Neural progenitor cell (in vitro differentiated cells): ENCODE measurements at regions not wholly inside any gene's neighbourhood (a gene's known extent, or its start where the extent isn't known, plus 50 kb on each side); places are given as distances from the start of the nearest gene placed in this dataset.

ENCODE experiments used
- DNase-seq: peaks from one replicate; pipeline ENCODE4 v3.0.0-alpha.2; 2016; ENCODE audit warnings: low spot score
- H2AFZ ChIP-seq: fragments of 200-600 bp; sonication (generic); replicated peaks from 2 replicates; pipeline ENCODE4 v1.6.1; 2016; ENCODE audit warnings: antibody characterized with exemption
- H3F3A ChIP-seq: fragments of 200-600 bp; sonication (generic); 2 replicates; pipeline ENCODE4 v1.6.1; 2016; ENCODE audit warnings: antibody characterized with exemption, low read depth
- H3K27ac ChIP-seq: fragments of 200-600 bp; sonication (generic); 2 replicates; pipeline ENCODE4 v1.5.1; 2016; ENCODE audit warnings: mild to moderate bottlenecking
- H3K27me3 ChIP-seq: fragments of 200-600 bp; sonication (generic); 2 replicates; pipeline ENCODE4 v1.6.1; 2016; ENCODE audit warnings: mild to moderate bottlenecking, moderate library complexity
- H3K36me3 ChIP-seq: fragments of 200-600 bp; sonication (generic); 2 replicates; pipeline ENCODE4 v1.5.1; 2016
- H3K4me1 ChIP-seq: fragments of 200-600 bp; sonication (generic); 2 replicates; pipeline ENCODE4 v1.6.1; 2016; ENCODE audit warnings: mixed run types
- H3K4me2 ChIP-seq: fragments of 200-600 bp; sonication (generic); 2 replicates; pipeline ENCODE4 v1.6.1; 2016
- H3K4me3 ChIP-seq: fragments of 200-600 bp; sonication (generic); 2 replicates; pipeline ENCODE4 v1.5.1; 2016
- H3K79me2 ChIP-seq: fragments of 200-600 bp; sonication (generic); 2 replicates; pipeline ENCODE4 v1.6.1; 2016; ENCODE audit warnings: low read depth
- H3K9ac ChIP-seq: fragments of 200-600 bp; sonication (generic); 2 replicates; pipeline ENCODE4 v1.6.1; 2016
- H3K9me3 ChIP-seq: fragments of 200-600 bp; sonication (generic); 2 replicates; pipeline ENCODE4 v1.5.1; 2016; ENCODE audit warnings: low read depth
- H4K20me1 ChIP-seq: fragments of 200-600 bp; sonication (generic); 2 replicates; pipeline ENCODE4 v1.6.1; 2016; ENCODE audit warnings: low read depth
- H3K27ac Mint-ChIP-seq: 3 replicates; pipeline ENCODE4 v1.8.0; 2021; ENCODE audit warnings: mixed read lengths
- H3K27me3 Mint-ChIP-seq: 2 replicates; pipeline ENCODE4 v1.8.0; 2022; ENCODE audit warnings: low read depth, mild to moderate bottlenecking, inconsistent platforms, moderate library complexity, mixed read lengths; ENCODE audit not compliant: insufficient read depth
- H3K36me3 Mint-ChIP-seq: 3 replicates; pipeline ENCODE4 v1.8.0; 2021; ENCODE audit warnings: mixed read lengths
- H3K4me1 Mint-ChIP-seq: 3 replicates; pipeline ENCODE4 v1.8.0; 2021; ENCODE audit warnings: mixed read lengths
- H3K4me3 Mint-ChIP-seq: 3 replicates; pipeline ENCODE4 v1.8.0; 2021; ENCODE audit warnings: mild to moderate bottlenecking, moderate library complexity, mixed read lengths
- H3K9me3 Mint-ChIP-seq: 3 replicates; pipeline ENCODE4 v1.8.0; 2020; ENCODE audit warnings: mixed read lengths
- EZH2 ChIP-seq: fragments of 200-600 bp; sonication (generic); IDR thresholded peaks from 2 replicates; pipeline ENCODE4 v1.6.1; 2017; ENCODE audit warnings: antibody characterized with exemption, mild to moderate bottlenecking, moderate library complexity
- EZH2phosphoT487 ChIP-seq: fragments of 200-600 bp; sonication (generic); IDR thresholded peaks from 2 replicates; pipeline ENCODE4 v1.6.1; 2017; ENCODE audit warnings: antibody characterized with exemption
- TF ChIP-seq, protein P1 (sequence below): fragments of 200-600 bp; sonication (generic); IDR thresholded peaks from 2 replicates; pipeline ENCODE4 v1.5.1; 2017; ENCODE audit warnings: antibody characterized with exemption, mild to moderate bottlenecking

DNA sequence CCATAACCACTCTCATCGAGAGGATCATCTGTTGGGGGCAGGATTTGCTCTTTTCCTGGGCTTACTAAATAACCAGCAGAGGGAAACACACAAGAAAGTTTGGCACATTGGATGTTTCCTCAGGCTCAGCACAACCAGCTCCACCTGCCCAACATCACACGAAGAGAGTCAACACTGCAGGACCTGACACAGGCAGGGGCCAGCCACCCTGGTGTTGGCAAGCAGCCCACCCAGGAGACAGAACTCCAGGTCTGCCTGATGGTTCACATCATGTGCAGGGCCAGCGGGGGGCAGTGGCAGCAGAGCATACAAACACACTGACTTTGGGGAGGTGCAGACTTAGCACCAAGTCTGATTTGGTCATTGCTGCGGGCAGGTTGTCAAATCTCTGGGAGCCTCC is 182.3 kb upstream of the GALNT2 start:
- no peaks in the 10 kb centered on the region for H3K79me2 ChIP-seq
- no peak overlapping the region for H3K27ac ChIP-seq
- H3K4me3 Mint-ChIP-seq, result no peak overlapping the region
- H4K20me1 ChIP-seq, result no peaks in the 10 kb centered on the region
- TF ChIP-seq, protein P1, sequence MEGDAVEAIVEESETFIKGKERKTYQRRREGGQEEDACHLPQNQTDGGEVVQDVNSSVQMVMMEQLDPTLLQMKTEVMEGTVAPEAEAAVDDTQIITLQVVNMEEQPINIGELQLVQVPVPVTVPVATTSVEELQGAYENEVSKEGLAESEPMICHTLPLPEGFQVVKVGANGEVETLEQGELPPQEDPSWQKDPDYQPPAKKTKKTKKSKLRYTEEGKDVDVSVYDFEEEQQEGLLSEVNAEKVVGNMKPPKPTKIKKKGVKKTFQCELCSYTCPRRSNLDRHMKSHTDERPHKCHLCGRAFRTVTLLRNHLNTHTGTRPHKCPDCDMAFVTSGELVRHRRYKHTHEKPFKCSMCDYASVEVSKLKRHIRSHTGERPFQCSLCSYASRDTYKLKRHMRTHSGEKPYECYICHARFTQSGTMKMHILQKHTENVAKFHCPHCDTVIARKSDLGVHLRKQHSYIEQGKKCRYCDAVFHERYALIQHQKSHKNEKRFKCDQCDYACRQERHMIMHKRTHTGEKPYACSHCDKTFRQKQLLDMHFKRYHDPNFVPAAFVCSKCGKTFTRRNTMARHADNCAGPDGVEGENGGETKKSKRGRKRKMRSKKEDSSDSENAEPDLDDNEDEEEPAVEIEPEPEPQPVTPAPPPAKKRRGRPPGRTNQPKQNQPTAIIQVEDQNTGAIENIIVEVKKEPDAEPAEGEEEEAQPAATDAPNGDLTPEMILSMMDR, result peak; percentile 5
- TF ChIP-seq EZH2, result no peak
- H3K4me2 ChIP-seq, result no peak overlapping the region
- H3K4me1 ChIP-seq, result peaks cover 5% of the 10 kb centered on the region
- H3K27ac Mint-ChIP-seq, result no peak overlapping the region
- H3K4me3 ChIP-seq, result no peak overlapping the region
- H3K36me3 ChIP-seq, result no peaks in the 10 kb centered on the region
- peaks cover 8% of the 10 kb centered on the region for H3K4me1 Mint-ChIP-seq
- H3F3A ChIP-seq, result no peaks in the 10 kb centered on the region
- no peak for DNase-seq
- peaks cover 2% of the 10 kb centered on the region for H3K9me3 Mint-ChIP-seq
- no peak overlapping the region for H3K9ac ChIP-seq
- no peak overlapping the region for H2AFZ ChIP-seq
- no peaks in the 10 kb centered on the region for H3K36me3 Mint-ChIP-seq
- H3K27me3 Mint-ChIP-seq, result peaks cover 9% of the 10 kb centered on the region
- no peaks in the 10 kb centered on the region for H3K27me3 ChIP-seq
- H3K9me3 ChIP-seq, result no peaks in the 10 kb centered on the region

DNA sequence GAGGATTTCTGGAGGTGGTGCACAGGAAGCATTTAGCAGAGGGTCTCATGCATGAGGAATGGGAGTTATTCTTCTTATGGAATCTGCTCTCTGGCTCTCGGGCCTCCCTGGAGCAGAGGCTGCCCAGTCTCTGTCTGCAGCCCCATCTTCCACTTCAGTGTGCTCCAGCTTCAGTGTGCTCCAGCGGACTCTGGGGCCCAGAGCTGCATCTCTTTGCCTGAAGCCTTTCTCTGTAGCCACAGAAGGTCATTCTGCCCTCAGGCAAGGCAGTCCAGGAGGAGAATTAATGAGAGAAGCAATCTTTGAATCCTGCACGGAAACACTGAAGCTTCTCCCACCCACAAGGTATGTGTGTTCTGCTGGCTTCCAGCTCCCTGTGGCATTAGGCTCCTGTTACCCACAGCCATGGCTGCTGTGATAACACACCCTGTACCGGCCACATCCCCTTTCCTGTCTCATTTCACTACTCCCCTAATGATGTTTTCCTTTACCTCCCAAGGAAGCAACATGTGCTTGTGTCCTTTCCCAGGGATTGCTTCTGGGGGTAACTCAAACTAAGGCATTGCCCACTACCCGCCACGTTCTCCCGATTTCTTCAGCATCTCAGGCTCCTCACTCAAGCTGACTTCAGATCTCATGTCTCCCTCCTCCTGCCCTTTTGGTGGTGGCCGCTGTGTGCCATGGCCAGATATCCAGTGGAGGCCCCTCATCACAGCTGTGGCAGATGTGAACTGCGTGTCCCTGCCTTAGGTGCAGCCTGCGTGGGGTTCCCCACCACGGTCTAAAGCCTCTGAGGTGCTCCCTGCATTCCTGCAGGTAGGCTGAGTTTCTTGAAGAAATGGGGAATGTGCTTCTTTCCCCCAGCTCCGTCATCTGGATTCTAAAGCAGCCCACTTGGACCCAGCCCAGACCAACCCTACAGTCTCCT is 181.2 kb upstream of the GALNT2 start:
- Mint-ChIP-seq H3K4me1 (peaks cover 6% of the 10 kb centered on the region), H3K27me3 (peaks cover 9% of the 10 kb centered on the region), H3K4me3 (peak overlapping the region; percentile 35), H3K9me3 (peaks cover 2% of the 10 kb centered on the region), H3K36me3 (no peaks in the 10 kb centered on the region), H3K27ac (peak overlapping the region; percentile 22)
- Histone ChIP-seq H2AFZ (no peak overlapping the region), H3F3A (no peaks in the 10 kb centered on the region), H3K9me3 (no peaks in the 10 kb centered on the region), H3K4me1 (peaks cover 5% of the 10 kb centered on the region), H3K9ac (no peak overlapping the region), H3K79me2 (no peaks in the 10 kb centered on the region), H3K27ac (no peak overlapping the region), H3K4me2 (no peak overlapping the region), H3K27me3 (no peaks in the 10 kb centered on the region), H3K4me3 (no peak overlapping the region), H3K36me3 (no peaks in the 10 kb centered on the region), H4K20me1 (no peaks in the 10 kb centered on the region)
- TF ChIP-seq EZH2 (no peak), EZH2phosphoT487 (no peak)
- TF ChIP-seq, protein P1, result no peak
- no peak for DNase-seq

DNA sequence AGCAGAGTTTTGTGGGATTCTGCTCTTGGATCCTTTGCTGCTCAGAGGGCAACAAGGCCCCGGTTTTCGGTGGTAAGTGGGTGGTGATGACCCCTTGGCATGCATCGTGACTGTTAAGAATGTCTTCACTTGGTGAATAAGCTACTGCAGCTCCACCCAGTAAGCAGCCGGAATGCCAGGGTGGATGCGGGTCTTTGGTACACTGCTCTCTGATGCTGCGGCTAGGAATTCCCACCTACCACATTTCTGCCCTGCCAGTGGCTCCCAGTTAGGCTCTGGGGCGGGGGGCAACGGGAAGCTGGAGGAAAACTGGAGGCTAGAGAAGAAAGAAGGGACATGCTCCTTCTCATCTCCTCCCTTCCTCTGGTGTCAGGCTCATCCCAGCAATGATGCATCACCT is 180.4 kb upstream of the GALNT2 start:
- Histone ChIP-seq H3F3A (no peaks in the 10 kb centered on the region), H3K79me2 (no peaks in the 10 kb centered on the region), H3K27me3 (no peaks in the 10 kb centered on the region), H3K4me3 (no peak overlapping the region), H2AFZ (no peak overlapping the region), H3K4me1 (peaks cover 5% of the 10 kb centered on the region), H3K9me3 (no peaks in the 10 kb centered on the region), H3K4me2 (no peak overlapping the region), H3K9ac (no peak overlapping the region), H4K20me1 (no peaks in the 10 kb centered on the region), H3K27ac (no peak overlapping the region), H3K36me3 (no peaks in the 10 kb centered on the region)
- Mint-ChIP-seq H3K27ac (peak overlapping the region; percentile 46), H3K4me1 (peaks cover 6% of the 10 kb centered on the region), H3K36me3 (no peaks in the 10 kb centered on the region), H3K27me3 (peaks cover 9% of the 10 kb centered on the region), H3K4me3 (no peak overlapping the region), H3K9me3 (peaks cover 2% of the 10 kb centered on the region)
- TF ChIP-seq EZH2phosphoT487, result no peak
- TF ChIP-seq, protein P1, result no peak
- no peak for TF ChIP-seq EZH2
- no peak for DNase-seq
